Caki2 (cell line): ENCODE measurements at regions not wholly inside any gene's neighbourhood (a gene's known extent, or its start where the extent isn't known, plus 50 kb on each side); places are given as distances from the start of the nearest gene placed in this dataset.

Source experiments
- DNase-seq: peaks from one replicate; pipeline ENCODE4 v3.0.0-alpha.2; 2015; ENCODE audit warnings: low read depth
- in situ Hi-C: cut with HindIII; loops from 2 replicates; pipeline ENCODE4 v1.10.0; 2016; ENCODE audit warnings: low sequenced_read_pairs, low pct_unique_long_range_greater_than_20kb, mixed read lengths

GRCh38 chr4:17164666-17165065 lies 266.2 kb upstream of the LDB2 start:
- DNase-seq: no peak
- in situ Hi-C loops: no loop called here

DNA sequence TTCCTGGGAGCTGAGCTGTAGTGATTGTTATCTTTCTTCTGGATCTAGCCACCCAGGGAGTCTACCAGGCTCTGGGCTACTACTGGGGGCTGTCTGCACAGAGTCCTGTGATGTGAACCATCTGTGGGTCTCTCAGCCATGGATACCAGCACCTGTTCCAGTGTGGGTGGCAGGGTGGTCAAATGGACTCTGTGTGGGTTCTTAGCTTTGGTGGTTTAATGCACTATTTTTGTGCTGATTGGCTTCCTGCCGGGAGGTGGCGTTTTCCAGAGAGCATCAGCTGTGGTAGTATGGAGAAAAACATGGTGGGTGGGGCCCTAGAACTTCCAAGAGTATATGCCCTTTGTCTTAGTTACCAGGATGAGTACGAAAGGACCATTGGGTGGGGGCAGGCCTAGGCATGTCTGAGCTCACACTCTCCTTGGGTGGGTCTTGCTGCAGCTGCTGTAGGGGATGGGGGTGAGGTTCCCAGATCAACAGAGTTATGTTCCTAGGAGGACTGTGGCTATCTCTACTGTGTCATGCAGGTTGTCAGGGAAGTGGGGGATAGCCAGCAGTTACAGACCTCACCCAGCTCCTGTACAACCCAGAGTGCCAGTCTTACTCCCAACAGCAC lies 264.8 kb upstream of the LDB2 start:
- no peak for DNase-seq
- in situ Hi-C loops: no loop called here

DNA sequence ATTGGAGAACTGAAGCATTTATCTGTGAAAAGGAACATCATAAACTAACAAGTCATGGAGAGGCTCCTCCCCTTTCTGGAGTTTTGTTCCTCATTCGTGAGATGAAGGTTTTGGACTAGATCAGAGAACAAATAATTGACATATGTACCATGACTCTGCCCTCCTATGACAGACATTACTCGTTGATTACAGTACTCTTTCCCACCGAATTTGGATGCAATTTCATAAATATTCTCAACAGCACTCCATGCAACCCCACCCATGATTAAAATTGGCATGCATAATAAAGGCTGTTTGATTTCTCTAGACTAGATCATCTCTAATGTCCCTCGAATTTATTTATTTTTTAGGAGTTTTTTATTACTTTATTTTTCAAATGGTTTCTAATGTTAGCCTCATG lies 258.9 kb upstream of the LDB2 start:
- no peak for DNase-seq
- in situ Hi-C loops: no loop called here

- in situ Hi-C loops: no loop called here
Observed at GRCh38 chr4:17155486-17155885, 257.0 kb upstream of the LDB2 start.

DNA sequence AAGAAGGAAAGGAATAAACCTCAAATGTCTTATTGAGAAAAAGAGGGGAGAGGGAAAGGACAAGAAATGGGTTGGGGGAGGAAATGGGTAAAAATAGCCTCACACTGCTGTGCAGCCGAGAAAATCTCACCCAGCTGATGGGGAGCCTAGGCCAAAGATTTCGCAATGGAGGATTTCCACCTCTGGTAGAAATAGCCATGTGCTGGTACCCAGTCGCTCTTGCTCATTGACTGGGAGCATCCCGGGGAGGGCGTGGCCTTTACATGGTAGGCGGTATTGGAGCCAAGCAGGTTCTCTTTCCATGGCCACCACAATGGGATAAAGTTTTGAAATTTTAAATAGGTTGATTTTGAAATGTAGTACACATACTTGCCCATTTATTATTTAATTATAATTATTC lies 255.1 kb upstream of the LDB2 start:
- in situ Hi-C loops: no loop called here
- no peak for DNase-seq

More at GRCh38 chr4:17155486-17155885, 257.0 kb upstream of the LDB2 start:
- no peak for DNase-seq

DNA sequence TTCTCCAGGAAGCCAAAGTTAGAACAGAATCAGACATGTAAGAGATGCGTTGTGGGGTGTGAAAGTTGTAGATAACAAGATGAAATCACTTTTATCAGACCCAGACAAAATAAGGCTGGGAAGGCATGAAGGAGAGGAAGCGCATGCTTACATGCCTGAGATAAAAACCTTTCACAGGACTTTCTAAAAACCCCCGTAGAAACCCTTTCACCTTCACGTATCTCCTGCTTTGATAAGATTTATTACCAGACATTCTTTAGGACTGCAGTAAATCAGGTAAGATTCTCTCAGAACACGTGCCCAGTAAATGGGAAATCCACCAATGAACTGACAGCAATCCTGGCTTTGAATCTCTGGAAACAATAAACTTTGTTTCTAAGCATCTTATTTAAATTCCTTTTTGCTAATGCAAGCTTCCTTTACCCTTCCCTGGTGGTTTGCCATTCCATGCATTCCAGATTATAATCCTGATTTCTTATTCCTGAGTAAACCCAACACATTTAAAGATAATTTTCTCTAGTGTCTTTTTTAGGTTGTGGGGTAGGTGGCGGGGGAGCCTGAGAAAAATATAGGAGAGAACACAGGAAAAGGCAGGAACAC lies 254.6 kb upstream of the LDB2 start:
- in situ Hi-C loops: no loop called here
- DNase-seq: no peak

DNA sequence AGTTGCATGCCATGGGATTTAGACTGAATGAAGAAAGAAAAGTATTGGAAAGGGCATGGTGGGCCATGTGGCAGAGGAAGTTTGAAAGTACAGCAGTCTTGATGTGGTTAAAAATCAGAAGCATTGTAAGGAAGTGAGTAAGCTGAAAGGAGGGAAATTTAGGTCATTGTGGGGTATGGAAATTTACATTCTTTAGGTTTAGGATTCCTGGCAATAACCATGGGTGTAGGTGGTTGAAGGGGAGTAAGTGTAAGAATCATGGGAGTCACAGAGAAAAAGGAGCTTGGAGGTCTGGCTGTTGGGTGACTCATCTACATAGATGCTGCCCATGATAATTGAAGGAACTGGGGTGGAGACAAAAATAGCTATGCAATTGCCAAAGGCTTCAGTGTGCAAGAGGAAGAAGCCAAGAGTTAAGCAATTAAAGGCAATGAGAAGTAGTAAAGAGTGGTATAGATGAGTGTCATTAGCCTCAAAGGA lies 243.8 kb upstream of the LDB2 start:
- no peak for DNase-seq
- in situ Hi-C loops: no loop called here

DNA sequence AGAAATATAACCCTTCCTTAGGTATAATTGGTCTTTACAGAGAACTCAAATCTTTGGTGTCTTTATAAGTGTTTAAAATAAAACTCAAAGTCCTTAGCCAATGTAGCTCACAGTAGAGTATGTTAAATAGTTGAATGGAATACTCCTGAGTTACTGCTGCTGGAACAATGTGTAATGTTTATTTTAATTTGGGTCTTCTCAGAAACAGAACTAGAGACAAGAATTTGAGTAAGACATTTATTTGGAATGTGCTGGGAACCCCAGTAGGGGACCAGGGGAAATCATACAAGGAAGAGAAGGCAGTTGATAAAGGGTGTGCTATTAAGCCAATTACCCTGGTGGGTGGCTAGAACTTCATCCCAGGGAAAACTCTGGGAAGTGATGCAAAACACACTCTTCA lies 240.4 kb upstream of the LDB2 start:
- in situ Hi-C loops: no loop called here
- no peak for DNase-seq

- in situ Hi-C loops: no loop called here
- no peak for DNase-seq
Observed at GRCh38 chr4:17134565-17134964, 236.1 kb upstream of the LDB2 start.

DNA sequence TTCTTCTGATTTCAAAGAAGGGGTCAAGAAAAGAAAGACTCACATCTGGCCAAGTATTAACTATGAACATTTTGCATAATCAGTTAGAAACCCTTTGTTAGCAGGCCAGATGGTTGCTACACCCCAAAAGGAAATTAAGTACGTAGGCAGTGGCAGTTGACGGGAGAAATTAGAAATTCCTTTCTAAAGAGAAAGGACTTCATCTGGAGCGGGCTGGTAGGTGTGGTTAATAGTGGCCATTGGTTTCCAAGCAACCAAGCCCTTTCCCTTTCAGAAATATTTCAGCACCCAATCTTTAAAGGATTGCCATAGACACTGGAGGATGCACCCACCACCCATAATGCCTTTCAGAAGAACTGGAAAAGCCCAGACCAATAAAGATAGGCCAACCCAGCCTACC lies 235.7 kb upstream of the LDB2 start:
- in situ Hi-C loops: no loop called here
- DNase-seq: no peak

DNA sequence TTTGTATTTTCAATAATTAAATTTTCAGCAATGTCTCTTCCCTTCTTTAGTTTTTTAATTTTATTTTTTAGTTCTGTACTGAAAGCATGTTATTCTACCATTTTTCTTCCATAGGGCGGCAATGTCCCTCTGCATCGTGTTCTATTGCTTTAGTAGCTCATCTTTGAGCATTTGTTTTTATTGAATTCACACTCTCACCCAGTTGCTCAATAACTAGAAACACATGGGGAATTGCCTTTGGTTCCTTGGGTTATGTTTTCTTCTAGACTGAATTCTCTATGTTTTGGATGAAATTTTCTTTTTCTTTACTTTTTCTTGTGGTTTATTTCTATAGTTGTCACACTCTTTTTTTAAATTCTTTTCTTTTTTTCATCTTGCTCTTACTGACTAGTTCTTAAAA lies 233.8 kb upstream of the LDB2 start:
- in situ Hi-C loops: no loop called here
- DNase-seq: no peak

GRCh38 chr4:17128268-17128667 lies 229.8 kb upstream of the LDB2 start:
- no peak for DNase-seq

DNA sequence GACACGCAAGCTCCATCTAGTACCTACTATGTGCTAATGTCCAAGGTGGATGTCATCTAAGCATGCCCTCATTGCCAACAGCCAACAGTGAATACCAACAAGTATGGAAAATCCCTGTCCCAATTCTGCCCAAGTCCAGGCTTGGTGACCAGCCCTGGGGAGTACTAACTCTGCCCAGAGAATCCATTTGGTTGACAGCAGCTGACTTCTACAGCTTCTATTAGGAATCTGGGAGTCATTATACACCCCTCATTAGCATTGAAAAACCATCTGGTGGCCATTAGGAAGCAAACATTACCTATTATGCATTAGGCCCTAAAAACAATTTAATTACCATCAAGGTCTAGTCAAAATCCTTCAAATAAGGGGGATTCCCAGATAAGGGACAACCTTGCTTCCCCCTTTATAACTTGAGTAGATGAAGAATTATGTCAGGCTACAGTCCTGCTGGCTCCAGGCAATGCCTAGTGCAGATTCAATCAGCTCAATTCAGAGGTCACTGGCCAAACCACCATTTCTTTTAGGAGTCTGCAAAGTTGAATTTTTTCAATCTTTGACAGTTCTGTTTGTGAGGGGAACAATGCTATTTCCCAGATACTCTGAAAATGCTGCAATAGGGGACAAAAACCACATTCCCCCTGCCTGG lies 228.0 kb upstream of the LDB2 start:
- no peak for DNase-seq
- in situ Hi-C loops: no loop called here

More at GRCh38 chr4:17128268-17128667, 229.8 kb upstream of the LDB2 start:
- in situ Hi-C loops: no loop called here

DNA sequence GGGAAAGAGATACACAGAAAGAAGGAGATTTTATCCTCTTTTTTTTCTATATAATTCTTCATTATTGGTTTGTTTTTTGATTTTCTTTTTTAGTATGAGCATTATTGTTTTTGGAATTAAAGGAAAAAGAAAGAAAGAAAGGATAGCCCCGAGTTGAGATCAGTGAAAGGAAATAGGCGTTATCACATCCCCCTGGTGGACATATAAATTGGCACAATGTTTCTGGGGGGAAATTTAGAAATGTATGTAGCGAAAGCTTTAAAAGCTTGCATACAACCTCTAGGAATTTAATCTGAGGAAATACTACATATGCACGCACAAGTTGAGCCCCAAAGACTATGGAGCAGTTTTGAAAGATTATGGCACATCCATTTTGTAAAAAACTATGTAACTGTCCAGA lies 226.3 kb upstream of the LDB2 start:
- in situ Hi-C loops: no loop called here

GRCh38 chr4:17120761-17121160 lies 222.3 kb upstream of the LDB2 start:
- in situ Hi-C loops: no loop called here
- no peak for DNase-seq

More for the DNA sequence above, 226.3 kb upstream of the LDB2 start:
- no peak for DNase-seq

- in situ Hi-C loops: no loop called here
Observed at GRCh38 chr4:17117746-17118145, 219.3 kb upstream of the LDB2 start.

GRCh38 chr4:17115583-17115982 lies 217.1 kb upstream of the LDB2 start:
- in situ Hi-C loops: no loop called here
- DNase-seq: no peak

More at GRCh38 chr4:17117746-17118145, 219.3 kb upstream of the LDB2 start:
- no peak for DNase-seq

- DNase-seq: no peak
Observed at GRCh38 chr4:17112292-17112659, 213.8 kb upstream of the LDB2 start.

GRCh38 chr4:17109126-17109525 lies 210.7 kb upstream of the LDB2 start:
- no peak for DNase-seq
- in situ Hi-C loops: no loop called here

More at GRCh38 chr4:17112292-17112659, 213.8 kb upstream of the LDB2 start:
- in situ Hi-C loops: no loop called here

DNA sequence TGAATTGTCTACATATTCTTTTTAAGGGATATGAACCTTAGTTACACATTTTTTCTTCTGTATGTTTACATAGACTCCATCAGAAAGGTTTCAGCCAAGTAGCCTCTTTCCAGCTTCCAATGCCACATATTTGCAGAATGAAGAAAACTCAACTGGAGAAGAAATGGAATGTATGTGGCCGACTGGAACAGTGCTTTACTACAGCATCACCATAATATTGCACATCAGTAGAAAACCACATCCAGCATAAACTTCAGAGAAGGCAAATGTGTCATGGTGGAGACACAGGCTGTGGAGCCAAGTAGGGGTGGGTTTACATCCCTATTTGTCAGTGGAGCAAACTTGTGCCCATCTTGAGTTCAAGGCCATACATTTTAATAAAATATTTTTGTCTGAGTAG lies 204.8 kb upstream of the LDB2 start:
- DNase-seq: no peak

More for the DNA sequence above, 204.8 kb upstream of the LDB2 start:
- in situ Hi-C loops: no loop called here
